SU-DHL-6 (cell line): ENCODE measurements at regions not wholly inside any gene's neighbourhood (a gene's known extent, or its start where the extent isn't known, plus 50 kb on each side); places are given as distances from the start of the nearest gene placed in this dataset.

Experiments used
- H2AFZ ChIP-seq: fragments of 200-600 bp; sonication (generic); 2 replicates; pipeline ENCODE4 v1.6.1; 2014; ENCODE audit warnings: low read depth, mild to moderate bottlenecking, moderate library complexity, mixed read lengths, antibody characterized with exemption, low read length; ENCODE audit not compliant: severe bottlenecking
- H3F3A ChIP-seq: fragments of 200-600 bp; shearing (Covaris generic); 2 replicates; pipeline ENCODE4 v1.6.0; 2016; ENCODE audit warnings: antibody characterized with exemption, mild to moderate bottlenecking; ENCODE audit not compliant: insufficient read depth
- H3K27ac ChIP-seq: fragments of 200-600 bp; sonication (generic); 2 replicates; pipeline ENCODE4 v1.5.1; 2016; ENCODE audit warnings: low read depth, mild to moderate bottlenecking, low read length, moderate library complexity, mixed read lengths
- H3K27me3 ChIP-seq: fragments of 200-600 bp; sonication (generic), shearing (Covaris generic); 2 replicates; pipeline ENCODE4 v1.6.0; 2014; ENCODE audit warnings: mild to moderate bottlenecking, low read length
- H3K36me3 ChIP-seq: fragments of 200-600 bp; sonication (generic); 2 replicates; pipeline ENCODE4 v1.6.1; 2014; ENCODE audit warnings: mild to moderate bottlenecking, low read length, mixed read lengths
- H3K4me2 ChIP-seq: fragments of 300-600, 200-600 bp; shearing (Covaris generic), sonication (generic); 2 replicates; pipeline ENCODE4 v1.6.0; 2014; ENCODE audit warnings: low read length, low read depth, mild to moderate bottlenecking; ENCODE audit not compliant: poor library complexity, severe bottlenecking
- H3K4me3 ChIP-seq: fragments of 200-600 bp; sonication (generic); 2 replicates; pipeline ENCODE4 v1.5.1; 2014; ENCODE audit warnings: antibody characterized with exemption, low read length, mild to moderate bottlenecking, mixed read lengths; ENCODE audit not compliant: insufficient read depth, poor library complexity, severe bottlenecking
- H3K79me2 ChIP-seq: fragments of 200-600 bp; sonication (generic); 2 replicates; pipeline ENCODE4 v1.6.1; 2014; ENCODE audit warnings: mild to moderate bottlenecking, low read length, moderate library complexity; ENCODE audit not compliant: insufficient read depth
- H3K9ac ChIP-seq: fragments of 200-600 bp; sonication (generic); 2 replicates; pipeline ENCODE4 v1.7.0; 2014; ENCODE audit warnings: mild to moderate bottlenecking, low read length
- H3K9me2 ChIP-seq: fragments of 200-600 bp; sonication (generic); replicated peaks from 2 replicates; pipeline ENCODE4 v1.6.1; 2014; ENCODE audit warnings: low read length; ENCODE audit not compliant: insufficient read depth
- H3K9me3 ChIP-seq: fragments of 200-600 bp; sonication (generic); 2 replicates; pipeline ENCODE4 v1.6.1; 2014; ENCODE audit warnings: low read length, mixed read lengths; ENCODE audit not compliant: insufficient read depth
- H4K20me1 ChIP-seq: fragments of 200-600 bp; sonication (generic); 2 replicates; pipeline ENCODE4 v1.6.1; 2014; ENCODE audit warnings: low read depth, mild to moderate bottlenecking, antibody characterized with exemption, low read length, moderate library complexity, mixed read lengths
- EZH2phosphoT487 ChIP-seq: fragments of 200-600 bp; sonication (generic), shearing (Covaris generic); conservative IDR thresholded peaks from 2 replicates; pipeline ENCODE4 v1.6.1; 2018; ENCODE audit warnings: mild to moderate bottlenecking, antibody characterized with exemption, low read length, moderate library complexity, mixed read lengths
- TF ChIP-seq, protein P1 (sequence below): fragments of 200-600 bp; sonication (generic); IDR thresholded peaks from one replicate; pipeline ENCODE4 v1.5.1; 2017; ENCODE audit warnings: antibody characterized with exemption, mild to moderate bottlenecking, low read length, moderate library complexity; ENCODE audit not compliant: insufficient read depth, poor library complexity, severe bottlenecking

DNA sequence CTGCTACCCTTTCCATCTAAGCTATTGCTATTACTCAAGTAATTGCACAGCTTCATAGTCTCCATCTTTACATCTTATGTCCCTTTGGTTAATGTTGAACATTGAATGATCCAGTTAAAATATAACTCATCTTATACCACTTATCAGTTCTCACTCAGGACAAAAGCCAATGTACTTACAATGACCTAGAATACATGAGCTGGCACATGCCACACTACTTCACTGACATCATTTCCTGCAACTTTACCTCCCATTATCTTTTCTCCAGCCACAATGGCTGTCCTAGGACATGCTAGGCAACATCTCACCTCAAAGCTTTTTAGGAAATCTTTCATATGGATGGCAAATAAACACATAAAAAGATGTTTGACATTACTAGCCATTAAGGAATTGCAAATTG is 309.2 kb downstream of the FOXG1 start:
- H3K27ac ChIP-seq = no peak overlapping the region
- no peak overlapping the region for H3K4me2 ChIP-seq
- no peaks in the 10 kb centered on the region for H3K27me3 ChIP-seq
- no peaks in the 10 kb centered on the region for H3K79me2 ChIP-seq
- H3F3A ChIP-seq = no peaks in the 10 kb centered on the region
- H3K36me3 ChIP-seq = no peaks in the 10 kb centered on the region
- no peaks in the 10 kb centered on the region for H3K9me2 ChIP-seq
- H3K4me3 ChIP-seq = no peak overlapping the region
- H2AFZ ChIP-seq = no peak overlapping the region
- no peak overlapping the region for H3K9ac ChIP-seq
- H3K9me3 ChIP-seq = 0 out of 2 replicates have a peak, but pooled peaks cover 2% of the 10 kb centered on the region
- TF ChIP-seq, protein P1, sequence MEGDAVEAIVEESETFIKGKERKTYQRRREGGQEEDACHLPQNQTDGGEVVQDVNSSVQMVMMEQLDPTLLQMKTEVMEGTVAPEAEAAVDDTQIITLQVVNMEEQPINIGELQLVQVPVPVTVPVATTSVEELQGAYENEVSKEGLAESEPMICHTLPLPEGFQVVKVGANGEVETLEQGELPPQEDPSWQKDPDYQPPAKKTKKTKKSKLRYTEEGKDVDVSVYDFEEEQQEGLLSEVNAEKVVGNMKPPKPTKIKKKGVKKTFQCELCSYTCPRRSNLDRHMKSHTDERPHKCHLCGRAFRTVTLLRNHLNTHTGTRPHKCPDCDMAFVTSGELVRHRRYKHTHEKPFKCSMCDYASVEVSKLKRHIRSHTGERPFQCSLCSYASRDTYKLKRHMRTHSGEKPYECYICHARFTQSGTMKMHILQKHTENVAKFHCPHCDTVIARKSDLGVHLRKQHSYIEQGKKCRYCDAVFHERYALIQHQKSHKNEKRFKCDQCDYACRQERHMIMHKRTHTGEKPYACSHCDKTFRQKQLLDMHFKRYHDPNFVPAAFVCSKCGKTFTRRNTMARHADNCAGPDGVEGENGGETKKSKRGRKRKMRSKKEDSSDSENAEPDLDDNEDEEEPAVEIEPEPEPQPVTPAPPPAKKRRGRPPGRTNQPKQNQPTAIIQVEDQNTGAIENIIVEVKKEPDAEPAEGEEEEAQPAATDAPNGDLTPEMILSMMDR = no peak
- no peak for TF ChIP-seq EZH2phosphoT487
- no peaks in the 10 kb centered on the region for H4K20me1 ChIP-seq

- Histone ChIP-seq H3K36me3 (no peaks in the 10 kb centered on the region), H2AFZ (no peak overlapping the region)
Observed at GRCh38 chr14:29077916-29078315, 311.3 kb downstream of the FOXG1 start.

GRCh38 chr14:29078810-29079522 is 312.4 kb downstream of the FOXG1 start:
- no peaks in the 10 kb centered on the region for H3F3A ChIP-seq
- H3K9ac ChIP-seq = no peak overlapping the region
- no peak overlapping the region for H3K4me3 ChIP-seq
- no peaks in the 10 kb centered on the region for H3K79me2 ChIP-seq
- no peaks in the 10 kb centered on the region for H3K36me3 ChIP-seq
- no peak overlapping the region for H3K4me2 ChIP-seq
- H3K27ac ChIP-seq = no peak overlapping the region
- H3K9me2 ChIP-seq = no peaks in the 10 kb centered on the region
- H3K9me3 ChIP-seq = no peaks in the 10 kb centered on the region
- H2AFZ ChIP-seq = no peak overlapping the region
- TF ChIP-seq EZH2phosphoT487 = no peak
- TF ChIP-seq, protein P1 = no peak
- H4K20me1 ChIP-seq = no peaks in the 10 kb centered on the region
- H3K27me3 ChIP-seq = no peaks in the 10 kb centered on the region

More at GRCh38 chr14:29077916-29078315, 311.3 kb downstream of the FOXG1 start:
- no peaks in the 10 kb centered on the region for H3F3A ChIP-seq
- H3K27me3 ChIP-seq = no peaks in the 10 kb centered on the region
- H3K79me2 ChIP-seq = no peaks in the 10 kb centered on the region
- H3K9me3 ChIP-seq = no peaks in the 10 kb centered on the region
- H4K20me1 ChIP-seq = no peaks in the 10 kb centered on the region
- no peak overlapping the region for H3K4me2 ChIP-seq
- no peak overlapping the region for H3K9ac ChIP-seq
- H3K27ac ChIP-seq = no peak overlapping the region
- no peaks in the 10 kb centered on the region for H3K9me2 ChIP-seq
- H3K4me3 ChIP-seq = no peak overlapping the region
- no peak for TF ChIP-seq EZH2phosphoT487
- TF ChIP-seq, protein P1 = no peak
